SK-N-SH treated with all-trans-retinoic acid at 6 μM for 48 hours (cell line): ENCODE measurements at regions not wholly inside any gene's neighbourhood (a gene's known extent, or its start where the extent isn't known, plus 50 kb on each side); places are given as distances from the start of the nearest gene placed in this dataset.

Experiments
- ARNTL ChIP-seq: fragments of 450-650 bp; formaldehyde crosslinking; IDR thresholded peaks from 2 replicates; pipeline ENCODE4 v1.5.0; 2020; ENCODE audit warnings: low read depth, mild to moderate bottlenecking, moderate library complexity, borderline replicate concordance
- BACH2 ChIP-seq: fragments of 250-450 bp; sonication (Bioruptor Pico); IDR thresholded peaks from 2 replicates; pipeline ENCODE4 v1.9.0; 2021; ENCODE audit warnings: mild to moderate bottlenecking, borderline replicate concordance
- CSDC2 ChIP-seq: fragments of 250-450 bp; sonication (Bioruptor Pico); IDR thresholded peaks from 2 replicates; pipeline ENCODE4 v1.5.0; 2020; ENCODE audit warnings: mild to moderate bottlenecking, moderate library complexity
- OSR1 ChIP-seq: fragments of 250-450 bp; sonication (Bioruptor Pico); IDR thresholded peaks from 2 replicates; pipeline ENCODE4 v1.8.0; 2022; ENCODE audit warnings: moderate library complexity, mild to moderate bottlenecking, inconsistent platforms
- PATZ1 ChIP-seq: fragments of 250-450 bp; sonication (Bioruptor Pico); IDR thresholded peaks from 2 replicates; pipeline ENCODE4 v1.8.0; 2020; ENCODE audit warnings: mild to moderate bottlenecking, moderate library complexity, borderline replicate concordance
- POU6F1 ChIP-seq: fragments of 250-450 bp; sonication (Bioruptor Pico); IDR thresholded peaks from 2 replicates; pipeline ENCODE4 v1.8.0; 2021; ENCODE audit warnings: low read depth, mild to moderate bottlenecking, moderate library complexity, borderline replicate concordance
- RARB ChIP-seq: fragments of 250-450 bp; sonication (Bioruptor Pico); IDR thresholded peaks from 2 replicates; pipeline ENCODE4 v1.8.0; 2021; ENCODE audit warnings: mild to moderate bottlenecking, moderate library complexity
- SNAI2 ChIP-seq: fragments of 250-450 bp; sonication (Bioruptor Pico); IDR thresholded peaks from 2 replicates; pipeline ENCODE4 v1.5.0; 2020; ENCODE audit warnings: mild to moderate bottlenecking, moderate library complexity
- TCF4 ChIP-seq: fragments of 250-450 bp; sonication (Bioruptor Pico); IDR thresholded peaks from 2 replicates; pipeline ENCODE4 v1.8.0; 2021; ENCODE audit warnings: mild to moderate bottlenecking, moderate library complexity, borderline replicate concordance
- TOX ChIP-seq: fragments of 250-450 bp; sonication (Bioruptor Pico); IDR thresholded peaks from 2 replicates; pipeline ENCODE4 v1.8.0; 2021; ENCODE audit warnings: mild to moderate bottlenecking, moderate library complexity, borderline replicate concordance
- ZFP3 ChIP-seq: fragments of 250-450 bp; sonication (Bioruptor Pico); IDR thresholded peaks from 2 replicates; pipeline ENCODE4 v1.5.0; 2020; ENCODE audit warnings: mild to moderate bottlenecking, moderate library complexity

- TF ChIP-seq POU6F1 (CRISPR knock-in tag): no peak
- TF ChIP-seq CSDC2: no peak
- TF ChIP-seq TOX (CRISPR knock-in tag): no peak
- no peak for TF ChIP-seq PATZ1 (CRISPR knock-in tag)
- no peak for TF ChIP-seq SNAI2 (CRISPR knock-in tag)
- no peak for TF ChIP-seq BACH2 (CRISPR knock-in tag)
- TF ChIP-seq ARNTL: no peak
- TF ChIP-seq ZFP3: no peak
- TF ChIP-seq TCF4 (CRISPR knock-in tag): no peak
- TF ChIP-seq RARB (CRISPR knock-in tag): no peak
- TF ChIP-seq OSR1 (CRISPR knock-in tag): no peak
These were observed 52.1 kb upstream of the COPS8 start for GRCh38 chr2:237033536-237034060.
